ENCODE measurements at regions not wholly inside any gene's neighbourhood (a gene's known extent, or its start where the extent isn't known, plus 50 kb on each side); places are given as distances from the start of the nearest gene placed in this dataset.

DNA sequence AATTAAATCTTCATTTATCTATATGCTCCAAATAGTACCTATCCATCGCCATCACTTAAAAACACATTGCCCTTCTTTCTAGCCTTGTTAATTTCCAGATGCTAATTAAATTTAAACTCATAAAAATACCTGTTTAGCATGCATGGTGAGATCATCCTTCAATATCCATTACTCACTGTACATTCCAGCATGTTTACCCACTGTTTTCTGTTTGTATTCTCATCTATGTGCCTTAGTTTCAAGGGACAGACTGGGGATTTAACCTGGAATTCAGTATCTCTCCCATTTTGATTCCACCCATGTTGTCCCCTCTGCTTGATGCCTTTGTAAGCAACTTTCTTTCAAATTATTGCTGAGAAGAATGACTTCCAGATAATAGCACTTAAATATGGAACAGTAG, 208.0 kb downstream of the SPTSSA start:
- TF ChIP-seq GATA3 (IDR thresholded peaks at IDR 0.05; ENCODE audit: low read depth, low read length) (no peak), GATA2 (IDR thresholded peaks at IDR 0.05; ENCODE audit: low read depth, low read length) (no peak)

DNA sequence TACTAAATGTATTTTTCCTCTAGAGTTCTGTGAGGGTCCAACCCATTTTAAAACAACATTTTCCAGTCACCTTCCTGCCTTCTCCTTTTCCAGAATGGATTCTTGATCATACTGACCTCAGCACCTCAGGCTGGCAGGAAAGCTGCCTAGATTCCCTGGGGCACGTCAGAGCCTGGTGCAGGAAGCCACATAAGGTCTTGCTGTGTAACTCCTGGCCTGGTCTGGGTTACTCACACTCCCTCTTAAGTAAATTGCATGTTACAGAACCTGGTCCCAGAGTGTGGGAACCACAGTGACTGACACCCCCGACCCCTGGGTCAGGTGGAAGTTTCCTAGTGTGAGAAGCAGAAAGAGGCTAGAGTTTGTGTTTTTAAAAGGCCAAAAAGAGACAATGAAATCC, 209.8 kb downstream of the SPTSSA start:
- TF ChIP-seq GATA2 (IDR thresholded peaks at IDR 0.05; ENCODE audit: low read depth, low read length) (no peak), GATA3 (IDR thresholded peaks at IDR 0.05; ENCODE audit: low read depth, low read length) (no peak)

DNA sequence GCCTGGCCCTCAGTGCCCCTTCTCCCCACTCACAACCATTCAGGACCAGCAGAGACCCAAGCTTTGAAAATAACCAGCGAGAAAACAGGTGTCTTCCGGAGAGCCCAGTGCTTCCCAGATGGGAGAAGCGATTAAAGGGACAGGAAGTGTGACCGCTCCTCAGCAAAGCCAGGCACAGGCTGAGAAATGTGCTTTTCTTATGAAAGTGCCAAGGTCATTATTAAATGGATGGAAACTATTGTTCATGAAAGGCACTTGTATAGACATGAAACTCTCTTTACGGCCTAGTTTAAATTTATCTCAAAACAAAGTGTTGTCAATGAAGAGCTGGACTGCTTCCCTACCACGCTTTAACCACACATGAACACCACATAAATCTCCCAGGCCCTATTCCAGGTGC, 210.4 kb downstream of the SPTSSA start:
- no peak for TF ChIP-seq GATA3 (IDR thresholded peaks at IDR 0.05; ENCODE audit: low read depth, low read length)
- TF ChIP-seq GATA2 (IDR thresholded peaks at IDR 0.05; ENCODE audit: low read depth, low read length): no peak

DNA sequence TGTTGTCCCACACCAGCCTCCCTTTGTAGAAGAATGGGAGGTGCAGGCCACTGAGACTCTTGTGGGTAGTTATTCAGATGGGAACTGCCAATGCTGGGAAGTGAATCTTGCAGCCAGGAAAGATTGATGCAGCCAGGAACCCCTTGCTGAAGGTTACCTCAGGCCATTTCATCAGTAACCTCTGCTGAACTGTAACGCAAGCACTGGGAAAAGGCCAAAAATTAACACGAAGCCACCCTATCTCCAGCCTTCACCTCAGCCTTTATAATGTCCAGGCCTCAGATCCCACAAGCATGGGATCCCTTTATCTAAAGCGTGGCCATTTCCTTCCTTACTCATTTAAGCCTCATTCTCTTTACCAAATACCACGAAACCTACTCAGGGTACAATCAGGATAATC, 211.1 kb downstream of the SPTSSA start:
- TF ChIP-seq GATA3 (IDR thresholded peaks at IDR 0.05; ENCODE audit: low read depth, low read length) (no peak), GATA2 (IDR thresholded peaks at IDR 0.05; ENCODE audit: low read depth, low read length) (no peak)

DNA sequence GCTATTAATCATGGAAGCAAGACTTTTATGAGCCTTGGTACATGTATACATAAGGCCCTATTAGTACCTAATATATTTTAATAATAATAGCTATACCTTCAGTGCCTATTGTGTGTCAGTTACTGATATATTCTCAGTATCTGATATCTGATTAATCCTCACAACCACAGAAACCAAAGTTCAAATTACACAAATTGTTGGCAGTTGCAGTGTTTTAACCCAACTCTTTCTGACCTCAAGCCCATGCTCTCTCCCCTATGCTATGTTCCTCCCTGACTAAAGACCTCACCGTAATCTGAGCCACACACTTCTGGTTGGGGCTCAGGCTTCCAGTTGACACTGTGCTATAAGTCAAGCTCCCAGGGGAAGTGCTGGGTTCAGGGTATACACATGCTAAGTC, 214.4 kb downstream of the SPTSSA start:
- TF ChIP-seq GATA2 (IDR thresholded peaks at IDR 0.05; ENCODE audit: low read depth, low read length) (no peak), GATA3 (IDR thresholded peaks at IDR 0.05; ENCODE audit: low read depth, low read length) (no peak)

DNA sequence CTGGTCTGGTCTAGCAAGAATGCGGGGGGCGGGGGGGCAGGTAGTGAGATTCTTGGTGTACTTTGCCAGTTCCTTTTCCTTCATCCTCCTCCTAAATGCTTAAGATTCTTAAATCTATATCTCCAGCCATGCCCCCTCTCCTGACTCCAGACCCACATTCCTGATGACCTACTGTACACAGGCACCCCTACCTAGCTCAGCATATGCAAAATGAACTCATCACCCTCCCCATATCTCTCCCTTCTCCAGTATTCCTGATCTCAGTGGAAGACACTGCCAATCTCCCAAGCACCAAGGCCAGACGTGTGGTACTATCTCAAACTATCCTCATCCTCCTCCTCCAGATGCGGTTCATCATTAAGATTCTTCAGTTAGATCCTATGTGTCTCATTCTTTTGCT, 215.8 kb downstream of the SPTSSA start:
- TF ChIP-seq GATA2 (IDR thresholded peaks at IDR 0.05; ENCODE audit: low read depth, low read length) (no peak), GATA3 (IDR thresholded peaks at IDR 0.05; ENCODE audit: low read depth, low read length) (no peak)

DNA sequence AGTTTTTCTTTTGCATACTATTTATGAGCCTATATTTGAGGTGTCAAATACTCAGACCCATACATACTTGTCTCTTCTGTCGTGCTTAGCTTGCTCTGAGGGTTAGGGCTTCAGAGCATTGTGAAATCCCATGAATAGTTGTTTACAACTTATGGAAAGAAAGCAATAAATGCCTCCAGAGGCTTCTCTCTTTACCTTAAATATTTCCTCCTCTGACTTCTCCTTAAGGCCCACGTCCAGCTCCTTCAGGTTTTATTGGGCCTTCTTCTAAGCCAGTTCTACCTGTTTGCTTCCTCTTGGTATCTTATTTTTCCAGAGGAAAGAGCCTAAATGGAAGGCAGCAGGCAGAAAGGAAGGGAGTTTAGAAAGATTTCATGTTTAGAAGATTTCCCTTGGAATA, 218.6 kb downstream of the SPTSSA start:
- TF ChIP-seq GATA2 (IDR thresholded peaks at IDR 0.05; ENCODE audit: low read depth, low read length) (no peak), GATA3 (IDR thresholded peaks at IDR 0.05; ENCODE audit: low read depth, low read length) (no peak)

DNA sequence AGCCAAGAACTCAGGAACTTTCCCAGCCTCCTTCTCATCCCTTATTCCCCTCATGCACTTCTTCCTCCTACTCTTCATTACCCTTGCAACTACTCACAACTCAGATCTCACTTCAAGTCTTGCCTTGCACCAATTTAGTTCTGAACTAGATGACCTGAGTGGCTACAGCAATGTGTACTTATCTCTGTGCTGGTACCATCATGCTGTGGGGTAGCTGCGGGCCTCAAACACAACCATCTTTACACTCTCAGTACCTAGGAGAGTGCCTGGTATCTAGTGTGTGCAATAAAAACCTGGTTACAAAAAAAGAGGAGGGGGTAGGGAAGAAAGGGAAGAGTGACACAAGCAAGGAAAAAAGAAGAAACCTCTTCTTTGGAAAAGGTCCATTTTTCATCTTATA, 219.0 kb downstream of the SPTSSA start:
- TF ChIP-seq GATA3 (IDR thresholded peaks at IDR 0.05; ENCODE audit: low read depth, low read length): no peak
- TF ChIP-seq GATA2 (IDR thresholded peaks at IDR 0.05; ENCODE audit: low read depth, low read length): no peak

DNA sequence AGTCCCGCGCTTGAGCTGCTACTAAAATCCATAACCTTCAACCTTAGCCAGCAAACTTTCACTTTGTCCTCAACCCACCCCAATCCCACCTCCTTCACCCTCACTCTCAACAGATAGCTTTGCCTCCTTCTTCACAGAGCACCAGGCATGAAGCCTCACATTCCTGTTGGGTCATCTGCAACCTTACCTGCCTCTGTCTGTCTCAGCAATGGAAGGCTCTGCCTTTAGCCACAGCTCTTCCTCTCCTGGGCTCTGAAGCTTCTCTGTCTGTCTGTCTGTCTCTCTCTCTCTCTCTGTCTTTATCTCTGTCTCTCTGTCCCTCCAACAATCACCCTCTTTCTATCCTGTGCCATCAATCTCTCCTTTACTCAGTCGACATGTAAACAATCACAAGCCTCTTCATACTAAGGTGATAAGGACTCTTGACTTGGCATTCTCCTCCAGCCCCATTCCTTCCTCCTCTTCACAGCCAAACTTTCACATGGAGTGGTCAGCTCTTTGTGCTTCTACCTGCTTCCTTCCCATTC, 220.8 kb downstream of the SPTSSA start:
- TF ChIP-seq GATA2 (IDR thresholded peaks at IDR 0.05; ENCODE audit: low read depth, low read length) (no peak), GATA3 (IDR thresholded peaks at IDR 0.05; ENCODE audit: low read depth, low read length) (no peak)

DNA sequence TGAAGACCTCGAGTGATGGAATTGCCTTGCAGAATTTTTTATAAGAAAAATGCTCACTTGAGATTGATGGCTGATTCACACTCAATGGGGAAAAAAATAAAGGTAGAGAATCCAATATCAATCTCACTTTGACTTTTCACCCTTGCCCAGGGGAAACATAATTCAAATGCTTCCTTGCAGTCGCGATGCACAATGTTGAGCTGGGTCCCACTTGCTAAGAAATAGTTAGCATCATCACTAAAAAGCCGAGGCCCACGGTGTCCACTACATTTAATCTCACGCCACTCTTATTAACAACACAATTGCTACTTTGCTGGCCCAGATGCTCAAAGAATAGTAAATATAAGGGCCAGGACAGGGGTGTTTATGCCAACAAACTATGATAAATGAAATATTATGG, 223.4 kb downstream of the SPTSSA start:
- TF ChIP-seq GATA2 (IDR thresholded peaks at IDR 0.05; ENCODE audit: low read depth, low read length) (no peak), GATA3 (IDR thresholded peaks at IDR 0.05; ENCODE audit: low read depth, low read length) (no peak)

DNA sequence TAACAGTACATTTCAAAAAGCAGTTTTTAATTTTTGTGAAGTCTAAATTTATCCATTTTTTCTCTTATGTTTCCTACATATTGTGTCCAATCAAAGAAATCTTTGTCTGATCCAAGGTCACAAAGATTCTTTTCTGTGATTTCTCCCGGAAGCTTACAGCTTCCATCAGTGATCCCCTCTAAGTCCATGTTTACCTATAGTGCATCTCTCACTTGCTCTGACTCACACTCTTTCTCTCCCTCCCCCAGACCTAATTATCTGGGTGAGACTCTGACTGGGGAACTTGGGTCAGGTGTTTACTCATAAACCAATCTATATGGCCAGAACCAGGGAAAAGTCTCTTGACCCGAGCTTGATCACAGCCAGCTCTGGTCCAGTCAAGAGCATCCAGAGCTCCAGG, 224.4 kb downstream of the SPTSSA start:
- no peak for TF ChIP-seq GATA2 (IDR thresholded peaks at IDR 0.05; ENCODE audit: low read depth, low read length)
- TF ChIP-seq GATA3 (IDR thresholded peaks at IDR 0.05; ENCODE audit: low read depth, low read length): no peak

DNA sequence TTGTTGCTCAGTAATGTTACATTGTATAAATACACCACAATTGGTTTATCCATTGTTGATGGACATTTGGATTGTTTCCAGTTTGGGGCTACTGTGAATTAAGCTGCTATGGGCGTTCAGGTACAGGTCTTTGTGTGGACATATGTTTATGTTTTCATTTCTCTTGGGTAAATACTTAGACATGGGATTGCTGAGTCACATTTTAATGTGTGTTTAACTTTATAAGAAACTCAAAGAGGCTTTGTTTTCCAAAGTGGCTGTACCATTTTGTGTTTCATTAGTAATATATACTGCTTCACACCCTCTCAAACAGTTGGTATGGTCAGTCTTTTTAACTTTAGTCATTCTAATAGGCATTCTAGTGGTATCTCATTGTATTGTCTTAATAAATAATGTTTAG, 225.0 kb downstream of the SPTSSA start:
- TF ChIP-seq GATA3 (IDR thresholded peaks at IDR 0.05; ENCODE audit: low read depth, low read length): no peak
- TF ChIP-seq GATA2 (IDR thresholded peaks at IDR 0.05; ENCODE audit: low read depth, low read length): no peak

DNA sequence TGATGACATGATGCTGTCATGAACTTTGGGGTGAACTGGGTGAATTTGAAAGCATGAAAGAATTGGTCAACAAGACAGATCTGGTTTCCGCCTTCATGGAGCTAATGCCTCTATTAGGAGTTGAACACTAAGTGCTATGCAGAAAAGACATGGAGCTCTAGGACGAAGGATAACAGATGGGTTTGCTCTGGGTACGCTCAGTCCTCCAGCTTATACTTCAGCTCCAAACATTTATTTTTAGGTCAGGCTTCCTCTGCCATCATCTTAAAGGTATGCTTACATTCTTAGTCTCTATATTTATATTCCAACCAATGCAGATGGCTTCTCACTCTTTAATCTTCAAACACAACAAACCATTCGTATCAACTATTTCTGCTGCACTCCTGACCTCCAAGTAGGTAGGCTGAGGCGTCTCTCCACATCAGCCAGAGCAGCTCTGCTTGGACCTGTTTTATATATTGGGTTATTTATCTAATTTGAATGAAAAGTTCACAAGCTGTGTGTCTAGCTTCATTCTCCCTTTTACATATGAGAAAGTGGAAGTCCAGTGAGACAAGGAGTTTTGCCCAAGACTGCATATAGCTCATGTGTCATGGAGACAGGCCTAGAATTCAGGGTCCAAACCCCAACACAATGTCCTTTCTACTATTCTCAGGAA, 226.3 kb downstream of the SPTSSA start:
- no peak for TF ChIP-seq GATA2 (IDR thresholded peaks at IDR 0.05; ENCODE audit: low read depth, low read length)
- no peak for TF ChIP-seq GATA3 (IDR thresholded peaks at IDR 0.05; ENCODE audit: low read depth, low read length)

DNA sequence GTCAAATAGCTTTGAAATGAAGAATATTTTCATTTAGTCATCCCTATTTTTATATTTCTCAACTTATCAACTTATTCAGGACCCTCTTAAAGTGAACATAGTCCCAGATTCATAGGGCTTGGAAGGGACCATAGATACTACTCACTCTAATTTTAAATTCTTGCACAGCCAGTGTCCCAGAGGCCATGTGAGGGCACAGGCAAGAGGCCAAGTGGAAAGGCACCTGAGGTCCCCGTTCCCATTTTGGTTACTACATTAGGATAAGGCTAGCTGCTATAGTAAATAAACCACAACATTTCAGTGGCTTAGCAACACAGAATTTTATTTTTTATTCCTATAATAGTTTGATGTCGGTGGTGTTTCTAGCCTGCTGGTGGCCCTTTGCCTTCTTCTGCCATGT, 227.8 kb downstream of the SPTSSA start:
- TF ChIP-seq GATA2 (IDR thresholded peaks at IDR 0.05; ENCODE audit: low read depth, low read length): no peak

DNA sequence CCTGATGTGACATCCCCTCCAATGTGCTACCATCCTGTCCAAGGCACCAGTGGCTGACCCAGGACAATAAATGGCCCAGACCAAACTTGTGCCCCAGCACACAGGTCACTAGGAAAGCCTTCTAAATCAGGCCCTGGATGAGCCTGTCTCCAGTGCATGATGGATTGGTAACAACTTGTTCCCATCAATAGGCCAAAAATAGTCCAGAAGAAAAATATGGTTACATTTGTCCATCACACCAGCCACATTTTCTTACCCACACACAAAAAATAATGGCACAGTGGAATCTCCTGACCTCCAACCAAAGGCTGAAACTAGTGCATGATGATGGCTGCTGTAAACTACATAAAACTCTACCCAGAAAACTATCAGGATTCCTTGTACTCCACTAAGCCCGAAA, 228.4 kb downstream of the SPTSSA start:
- TF ChIP-seq GATA2 (IDR thresholded peaks at IDR 0.05; ENCODE audit: low read depth, low read length) (no peak), GATA3 (IDR thresholded peaks at IDR 0.05; ENCODE audit: low read depth, low read length) (no peak)

DNA sequence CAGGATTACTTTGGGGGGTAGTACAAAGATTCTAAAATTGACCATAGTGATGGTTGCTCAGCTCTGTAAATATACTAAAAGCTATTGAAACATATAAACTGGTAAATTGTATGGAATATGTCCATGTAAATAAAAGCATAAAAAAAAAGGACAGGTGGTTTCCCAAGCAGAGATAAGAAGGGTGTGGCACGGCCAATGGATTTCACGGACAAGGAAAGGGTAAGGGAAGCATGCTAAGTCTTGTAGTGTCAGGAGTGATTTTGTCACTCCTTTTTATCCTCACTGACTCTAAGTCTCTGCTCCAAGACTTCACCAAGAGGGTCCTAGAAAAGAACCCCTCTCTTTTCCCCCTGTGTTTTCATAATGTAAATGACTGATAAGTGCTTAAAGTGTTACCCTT, 229.2 kb downstream of the SPTSSA start:
- TF ChIP-seq GATA3 (IDR thresholded peaks at IDR 0.05; ENCODE audit: low read depth, low read length) (no peak), GATA2 (IDR thresholded peaks at IDR 0.05; ENCODE audit: low read depth, low read length) (no peak)

Data from SH-SY5Y (cell line).